PFSK-1 (cell line): ENCODE measurements at regions not wholly inside any gene's neighbourhood (a gene's known extent, or its start where the extent isn't known, plus 50 kb on each side); places are given as distances from the start of the nearest gene placed in this dataset.

ENCODE experiments used
- POLR2AphosphoS5 ChIP-seq: IDR thresholded peaks from 2 replicates; pipeline ENCODE4 v1.6.1; 2012; ENCODE audit warnings: low read depth, mild to moderate bottlenecking, control low read depth, low read length, moderate library complexity
- TAF1 ChIP-seq: IDR thresholded peaks from 2 replicates; pipeline ENCODE4 v1.6.1; 2012; ENCODE audit warnings: low read length, control low read depth, borderline replicate concordance; ENCODE audit not compliant: insufficient read depth

GRCh38 chr3:182487143-182487542 is 306.2 kb upstream of the ATP11B start:
- no peak for TF ChIP-seq POLR2AphosphoS5
- no peak for TF ChIP-seq TAF1
